ENCODE measurements at regions not wholly inside any gene's neighbourhood (a gene's known extent, or its start where the extent isn't known, plus 50 kb on each side); places are given as distances from the start of the nearest gene placed in this dataset.

- no peak for TF ChIP-seq EP300 (IDR thresholded peaks at IDR 0.05; ENCODE audit: borderline replicate concordance in 1 of 2, low read depth in 1 of 2, low read length in 1 of 2)
Measured at GRCh38 chr11:116348226-116348625, 424.6 kb downstream of the BUD13 start (continued).

GRCh38 chr11:116345575-116345974 is 427.2 kb downstream of the BUD13 start:
- WGBS (ENCODE audit: low lambda C conversion rate) = 12% methylated on average over 2 of the region's 2 CpGs
- Histone ChIP-seq H3K9ac (no peak overlapping the region), H3K79me2 (ENCODE audit: insufficient read depth) (no peaks in the 10 kb centered on the region), H3K9me2 (no peaks in the 10 kb centered on the region), H3K4me1 (ENCODE audit: control insufficient read depth in 1 of 2, insufficient read depth in 2 of 2, low read depth in 1 of 2, low read length in 1 of 2) (peaks cover 0 to 6% of the 10 kb centered on the region in 2 experiments; a peak in 1 of 4 replicates), H3K27ac (ENCODE audit: low read depth in 2 of 2, low read length in 1 of 2) (no peak overlapping the region; a peak in 1 of 4 replicates), H3K27me3 (ENCODE audit: insufficient read depth) (no peaks in the 10 kb centered on the region), H3K4me3 (ENCODE audit: low read depth in 2 of 2, low read length in 1 of 2) (no peak overlapping the region), H4K20me1 (ENCODE audit: insufficient read depth) (no peaks in the 10 kb centered on the region), H2AFZ (ENCODE audit: low read depth) (no peak overlapping the region), H3K4me2 (no peak overlapping the region), H3F3A (replicated peaks; ENCODE audit: insufficient read depth) (no peaks in the 10 kb centered on the region), H3K36me3 (replicated peaks in 1 of 2; ENCODE audit: control insufficient read depth in 1 of 2, insufficient read depth in 2 of 2, low read length in 1 of 2) (no peaks in the 10 kb centered on the region), H3K9me3 (no peaks in the 10 kb centered on the region)
- ChIA-PET POLR2A (no interaction called here), CTCF (no interaction called here)
- no peak for DNase-seq
- no peak for TF ChIP-seq FOSL2 (IDR thresholded peaks at IDR 0.05; ENCODE audit: borderline replicate concordance, low read depth)

GRCh38 chr11:116344601-116345000 is 428.2 kb downstream of the BUD13 start:
- Histone ChIP-seq H3K27me3 (ENCODE audit: insufficient read depth) (no peaks in the 10 kb centered on the region), H3K4me1 (ENCODE audit: control insufficient read depth in 1 of 2, insufficient read depth in 2 of 2, low read depth in 1 of 2, low read length in 1 of 2) (peaks cover 0 to 6% of the 10 kb centered on the region in 2 experiments; a peak in 1 of 4 replicates), H3K4me3 (ENCODE audit: low read depth in 2 of 2, low read length in 1 of 2) (no peak overlapping the region), H3K27ac (ENCODE audit: low read depth in 2 of 2, low read length in 1 of 2) (no peak overlapping the region), H3F3A (replicated peaks; ENCODE audit: insufficient read depth) (no peaks in the 10 kb centered on the region), H3K36me3 (replicated peaks in 1 of 2; ENCODE audit: control insufficient read depth in 1 of 2, insufficient read depth in 2 of 2, low read length in 1 of 2) (no peaks in the 10 kb centered on the region), H3K9me2 (no peaks in the 10 kb centered on the region), H3K79me2 (ENCODE audit: insufficient read depth) (no peaks in the 10 kb centered on the region), H3K4me2 (no peak overlapping the region), H2AFZ (ENCODE audit: low read depth) (no peak overlapping the region), H3K9ac (no peak overlapping the region), H3K9me3 (no peaks in the 10 kb centered on the region), H4K20me1 (ENCODE audit: insufficient read depth) (no peaks in the 10 kb centered on the region)
- ChIA-PET POLR2A (no interaction called here), CTCF (interaction anchor here (0.6 kb wide), 1 partner anchor 975 kb away, joined by 3 read pairs; no protein-coding TSS in a partner anchor)
- 40% methylated on average over 5 of the region's 5 CpGs for WGBS (ENCODE audit: low lambda C conversion rate)
- DNase-seq = no peak
- TF ChIP-seq RFX5 (IDR thresholded peaks at IDR 0.05; ENCODE audit: low read length) (no peak), TCF12 (IDR thresholded peaks at IDR 0.05) (no peak), ZBTB33 (IDR thresholded peaks at IDR 0.05; ENCODE audit: borderline replicate concordance, low read depth) (no peak), GABPA (IDR thresholded peaks at IDR 0.05; ENCODE audit: low read depth) (no peak), PBX3 (IDR thresholded peaks at IDR 0.05) (no peak), MAX (IDR thresholded peaks at IDR 0.05; ENCODE audit: low read depth) (no peak), RXRA (IDR thresholded peaks at IDR 0.05; ENCODE audit: borderline replicate concordance, low read depth) (no peak), GATA2 (CRISPR knock-in tag; IDR thresholded peaks at IDR 0.05) (no peak), TAF1 (IDR thresholded peaks at IDR 0.05; ENCODE audit: borderline replicate concordance, low read depth, low read length) (no peak), USF2 (IDR thresholded peaks at IDR 0.05; ENCODE audit: borderline replicate concordance, low read depth, low read length) (no peak)

Measured in SK-N-SH (cell line).